ENCODE measurements at regions not wholly inside any gene's neighbourhood (a gene's known extent, or its start where the extent isn't known, plus 50 kb on each side); places are given as distances from the start of the nearest gene placed in this dataset.

GRCh38 chr4:108270466-108271450 is 102.0 kb upstream of the LEF1 start:
- peak in 1 of 5 experiments; percentile 40 for DNase-seq

GRCh38 chr4:108264693-108265092 is 96.0 kb upstream of the LEF1 start:
- DNase-seq = no peak

GRCh38 chr4:108263057-108263456 is 94.3 kb upstream of the LEF1 start:
- DNase-seq = no peak

GRCh38 chr4:108261026-108261425 is 92.3 kb upstream of the LEF1 start:
- no peak for DNase-seq

GRCh38 chr4:108256538-108256937 is 87.8 kb upstream of the LEF1 start:
- DNase-seq = no peak

GRCh38 chr4:108255203-108255747 is 86.5 kb upstream of the LEF1 start:
- DNase-seq = no peak

GRCh38 chr4:108249397-108249796 is 80.7 kb upstream of the LEF1 start:
- no peak for DNase-seq

- no peak for DNase-seq
These were observed 78.8 kb upstream of the LEF1 start for GRCh38 chr4:108247387-108248049.

- peak in 1 of 5 experiments; percentile 22 for DNase-seq
These were observed 75.9 kb upstream of the LEF1 start for GRCh38 chr4:108244606-108245005.

GRCh38 chr4:108240366-108240765 is 71.6 kb upstream of the LEF1 start:
- DNase-seq = no peak

GRCh38 chr4:108237693-108238092 is 69.0 kb upstream of the LEF1 start:
- DNase-seq = no peak

- DNase-seq = no peak
These were observed 67.5 kb upstream of the LEF1 start for GRCh38 chr4:108236264-108236663.

GRCh38 chr4:108227923-108228322 is 59.2 kb upstream of the LEF1 start:
- no peak for DNase-seq

- DNase-seq = no peak
These were observed 55.9 kb upstream of the LEF1 start for GRCh38 chr4:108224611-108225053.

- DNase-seq = no peak
These were observed 54.6 kb upstream of the LEF1 start for GRCh38 chr4:108223313-108223712.

GRCh38 chr4:108219998-108220397 is 51.3 kb upstream of the LEF1 start:
- no peak for DNase-seq

Data from T-helper 2 cell (primary cell).